HG03108 (cell line): ENCODE measurements at regions not wholly inside any gene's neighbourhood (a gene's known extent, or its start where the extent isn't known, plus 50 kb on each side); places are given as distances from the start of the nearest gene placed in this dataset.
"Not testable (repeated sequence)": the region's sequence is repeated elsewhere in the genome, so short reads cannot be mapped to it uniquely, and the experiment has no call there.

Experiments
- ATAC-seq: cut with Tn5 transposase; IDR thresholded peaks from one replicate; pipeline ENCODE4 v1.9.1; 2021; ENCODE audit warnings: moderate library complexity; ENCODE audit not compliant: unreplicated experiment

DNA sequence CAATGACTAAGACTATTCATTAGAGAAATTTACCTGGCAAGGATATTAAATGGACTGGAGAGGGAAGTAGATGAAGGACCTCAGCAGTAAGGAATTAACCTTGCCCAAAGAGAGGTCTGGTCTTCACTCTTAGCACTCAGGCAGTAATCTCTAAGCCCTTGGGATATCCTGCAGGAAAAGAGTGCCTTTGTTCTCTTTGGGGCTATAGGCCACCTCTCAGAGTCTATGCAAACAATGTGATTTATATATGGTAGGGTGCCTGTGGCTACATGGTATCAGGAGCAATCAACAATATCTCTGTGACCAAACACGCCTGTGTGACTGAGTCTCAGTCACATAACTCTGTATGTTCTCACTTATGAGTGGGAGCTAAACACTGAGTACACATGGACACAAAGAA, 154.7 kb upstream of the CDK1 start:
- ATAC-seq = no peak

DNA sequence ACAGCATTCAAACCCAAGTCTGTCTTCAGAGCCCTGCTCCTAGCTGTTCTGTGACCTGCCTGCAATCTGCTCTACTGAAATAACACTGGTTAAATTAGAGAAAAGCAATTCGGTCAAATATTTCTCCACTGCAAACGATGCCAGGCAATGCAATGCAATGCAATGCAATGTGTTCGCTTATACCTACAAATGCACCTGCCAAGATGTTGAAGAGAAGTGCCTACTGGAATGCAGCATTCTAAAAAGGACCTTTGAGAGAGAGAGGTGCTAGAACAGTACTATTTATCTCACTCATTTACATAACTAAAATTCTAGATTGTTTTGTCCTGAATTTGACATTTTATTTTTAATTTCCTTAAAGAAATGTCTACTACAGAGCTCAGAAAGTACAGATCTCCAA, 157.3 kb upstream of the CDK1 start:
- no peak for ATAC-seq

DNA sequence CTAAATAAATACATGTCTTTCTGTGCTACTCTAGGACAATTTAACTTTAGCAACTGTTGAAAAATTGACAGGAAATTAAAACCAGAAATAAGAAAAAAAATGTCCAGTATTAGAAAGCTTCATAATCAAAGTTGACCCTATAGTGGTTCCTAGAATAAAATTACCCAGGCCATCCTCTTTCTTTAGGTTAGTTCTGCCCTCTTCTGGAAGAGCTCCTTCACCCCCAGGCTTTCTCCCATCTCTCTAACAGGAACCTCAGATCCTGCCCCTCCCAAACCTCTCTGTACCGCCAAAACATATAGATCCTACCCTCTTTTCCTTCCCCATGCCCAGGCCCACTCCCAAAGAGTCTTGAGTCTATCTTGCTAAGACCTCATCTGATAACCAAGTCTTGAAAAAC, 159.4 kb upstream of the CDK1 start:
- ATAC-seq = no peak

DNA sequence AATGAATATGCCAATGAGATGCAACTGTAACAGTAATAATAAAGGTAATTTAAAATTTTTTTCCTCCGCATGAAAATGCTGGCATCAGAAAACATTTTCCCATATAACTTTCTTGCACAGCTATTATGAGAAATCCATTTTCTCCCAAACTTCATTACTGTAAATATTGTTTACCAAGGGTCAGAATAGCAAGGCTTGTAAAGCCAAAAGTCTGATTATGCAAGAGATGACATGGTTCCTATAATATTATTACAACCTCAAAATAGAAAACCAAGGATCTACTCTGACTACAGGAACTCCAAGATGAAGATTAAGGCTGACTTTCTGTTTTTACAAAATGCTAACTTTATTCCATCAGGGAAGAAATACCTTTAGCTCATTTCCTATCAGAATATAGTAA, 162.7 kb upstream of the CDK1 start:
- ATAC-seq = no peak

DNA sequence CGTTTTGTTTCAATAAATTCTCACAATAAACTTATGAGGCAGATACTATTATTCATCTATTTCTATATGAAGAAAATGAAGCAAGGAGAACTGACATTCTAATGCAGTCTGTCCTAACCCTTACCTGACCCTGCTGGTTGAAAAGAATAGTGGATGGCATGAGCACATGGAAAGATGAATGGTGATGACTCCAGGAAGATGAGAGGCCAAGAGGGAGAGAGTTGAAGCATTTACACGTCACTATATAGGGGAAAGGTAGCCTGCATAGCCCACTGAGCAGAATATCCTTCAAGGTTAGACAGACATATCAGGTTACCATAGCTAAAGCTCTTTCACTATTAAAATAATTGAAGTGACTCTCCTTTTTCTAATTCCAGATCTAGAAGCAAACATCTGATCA, 163.9 kb upstream of the CDK1 start:
- no peak for ATAC-seq

DNA sequence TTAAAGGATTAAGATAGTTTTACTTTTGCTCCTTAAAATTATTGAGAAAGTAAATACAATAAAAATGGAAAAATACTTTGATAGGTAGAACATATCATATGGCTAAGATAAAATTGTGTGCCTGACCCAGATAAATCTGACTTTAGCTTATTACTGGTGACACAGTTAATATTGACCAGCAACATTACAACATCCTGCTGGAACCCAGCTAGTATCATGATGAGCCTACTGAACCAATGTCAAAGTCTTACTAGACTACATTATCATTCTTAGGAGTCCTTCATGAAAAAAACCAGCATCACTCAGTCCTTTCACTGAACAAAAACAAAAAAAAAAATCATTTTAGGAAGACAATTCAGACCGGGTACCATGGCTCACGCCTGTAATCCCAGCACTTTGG, 164.8 kb upstream of the CDK1 start:
- ATAC-seq = no peak

DNA sequence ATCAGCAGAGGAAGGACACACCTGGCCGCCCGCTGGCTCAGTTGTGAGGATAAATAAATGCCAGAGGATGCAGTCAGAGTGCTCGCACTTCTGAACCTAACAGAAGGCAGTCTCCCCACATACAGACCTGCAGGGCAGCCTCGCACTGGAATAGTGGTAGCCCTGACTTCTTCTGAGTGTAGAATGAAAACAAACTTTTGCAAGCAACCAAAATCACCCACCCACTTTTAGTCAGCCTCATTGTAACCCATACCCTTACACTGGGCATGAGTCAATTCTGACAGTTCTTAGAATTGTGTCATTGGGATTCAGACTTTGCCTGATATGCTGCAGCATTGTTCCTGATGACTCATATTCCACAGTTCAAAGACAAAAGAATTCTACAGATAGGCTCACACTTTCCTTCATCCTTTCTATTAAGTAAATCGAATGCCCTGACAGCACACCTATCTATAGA, 167.0 kb upstream of the CDK1 start:
- no peak for ATAC-seq

DNA sequence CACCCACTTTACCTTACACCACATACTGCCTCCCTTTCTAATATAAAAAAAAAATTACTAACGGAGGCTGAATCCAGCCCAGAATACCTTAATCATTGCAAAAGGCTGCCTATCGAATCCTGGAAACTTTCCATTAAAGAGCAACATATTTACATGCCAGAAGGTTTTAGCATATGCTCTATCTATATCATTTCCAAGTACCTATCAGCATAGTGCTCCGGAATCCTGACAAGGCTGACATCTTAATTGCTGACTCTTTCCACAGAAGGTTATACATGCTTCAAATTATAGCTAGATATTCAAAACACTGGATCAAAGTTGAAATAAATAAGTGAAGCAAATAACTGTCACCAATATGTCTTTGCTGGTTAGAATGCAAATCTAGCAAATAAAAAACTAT, 170.9 kb upstream of the CDK1 start:
- ATAC-seq = no peak

DNA sequence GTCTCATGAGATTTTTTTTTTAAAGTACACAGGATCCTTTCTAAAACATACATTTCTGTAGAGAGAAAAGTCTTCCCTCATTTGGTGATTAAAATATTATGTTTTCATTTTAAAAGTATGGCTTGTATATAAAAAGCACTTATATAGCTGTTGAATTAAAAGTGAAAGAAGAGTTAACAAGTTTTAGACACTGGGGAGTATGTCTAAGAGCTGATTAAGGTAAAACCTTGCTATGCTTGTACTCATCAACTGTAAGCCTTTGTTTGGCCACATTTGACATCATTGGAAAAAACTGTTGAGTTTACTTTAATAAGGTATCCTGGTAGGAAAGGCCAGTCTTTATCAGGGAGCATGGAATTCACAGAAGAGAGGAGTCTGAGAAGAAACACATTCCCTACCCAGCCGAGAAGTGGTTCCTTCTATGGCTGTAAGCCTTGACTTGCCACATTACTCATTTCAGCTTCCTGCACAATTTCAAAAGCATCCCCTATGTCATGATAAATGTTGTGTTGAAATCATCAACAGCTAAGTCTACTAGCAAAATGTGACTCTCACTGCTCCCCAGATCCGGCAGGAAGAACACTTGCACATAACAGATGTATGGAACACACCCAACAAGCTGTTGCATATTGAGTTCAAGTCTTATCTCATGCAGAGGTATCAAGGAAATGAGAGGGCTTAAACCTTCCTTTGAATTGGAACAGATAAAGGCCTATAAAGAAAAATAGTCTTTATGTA, 171.8 kb upstream of the CDK1 start:
- no peak for ATAC-seq

DNA sequence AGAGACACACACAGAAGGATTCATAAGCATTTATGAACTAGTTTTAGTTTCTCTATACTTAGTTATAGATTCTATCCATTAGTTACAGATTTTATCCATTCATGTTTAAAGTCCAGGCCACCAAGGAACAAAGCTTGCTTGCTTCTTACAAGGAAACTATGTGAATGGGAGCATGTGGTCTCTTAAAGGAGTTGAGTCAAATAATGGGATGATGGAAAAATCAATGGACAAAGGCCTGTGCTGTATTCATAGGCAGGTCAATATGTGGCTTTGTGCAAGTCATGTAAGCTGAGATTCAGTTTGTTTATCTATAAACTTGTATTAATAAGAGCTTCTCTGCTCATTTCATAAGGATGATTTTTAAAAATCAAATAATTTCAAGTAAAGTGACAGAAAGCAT, 172.8 kb upstream of the CDK1 start:
- ATAC-seq = no peak

DNA sequence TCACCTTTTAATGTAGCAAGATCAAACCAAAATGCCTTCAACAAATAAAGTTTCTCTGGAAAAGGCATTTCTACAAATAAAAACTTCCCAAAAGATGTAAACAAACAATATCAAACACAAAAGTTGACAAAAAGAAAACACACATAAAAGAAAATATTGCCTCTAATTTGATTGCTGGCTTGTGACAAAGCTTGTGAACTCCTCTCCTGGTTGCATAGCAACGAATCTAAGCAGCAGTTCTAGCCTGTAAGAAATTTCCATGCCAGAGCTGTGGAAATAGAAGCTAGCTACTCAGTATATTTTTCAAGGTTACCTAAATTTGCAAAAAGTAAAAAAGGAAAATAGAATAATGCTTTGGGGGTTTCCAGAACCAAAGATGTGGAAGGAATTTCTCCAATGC, 173.9 kb upstream of the CDK1 start:
- ATAC-seq = no peak

DNA sequence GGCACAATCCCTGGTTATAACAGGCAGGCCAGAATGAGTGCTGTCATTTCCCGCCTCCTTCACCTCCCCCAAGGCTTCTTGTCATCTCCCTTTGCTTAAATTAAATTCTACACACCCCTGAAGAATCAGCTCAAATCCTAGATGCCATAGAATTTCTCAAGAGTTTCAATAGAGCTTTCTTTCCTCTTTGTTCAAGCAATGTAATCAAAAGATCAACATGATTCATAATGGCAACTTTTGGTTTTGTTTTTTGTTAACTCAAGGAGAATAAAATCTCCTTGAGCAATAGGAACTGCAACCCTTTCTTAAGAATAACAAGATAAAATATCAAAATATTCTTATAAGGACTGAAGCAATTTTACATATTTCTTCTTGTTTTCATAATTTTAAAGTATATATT, 180.8 kb upstream of the CDK1 start:
- no peak for ATAC-seq

DNA sequence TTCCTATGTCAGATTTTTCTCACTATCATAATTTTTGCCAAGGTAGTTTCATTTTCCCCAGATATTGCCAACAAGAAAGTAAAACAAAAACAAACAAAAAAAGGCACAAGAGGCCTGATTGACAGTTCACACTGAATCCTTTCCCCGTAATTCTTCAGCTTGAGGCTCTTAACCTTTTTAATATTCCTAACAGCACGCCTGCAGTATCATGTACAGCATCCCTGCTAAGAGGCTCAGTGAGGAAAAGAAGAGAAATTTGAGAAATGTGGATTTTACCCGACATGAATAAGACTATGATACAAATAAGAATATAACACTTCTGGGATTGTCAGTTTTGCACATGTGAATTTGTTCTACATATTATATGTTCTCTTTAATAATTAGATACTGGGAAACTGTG, 182.4 kb upstream of the CDK1 start:
- ATAC-seq = no peak

DNA sequence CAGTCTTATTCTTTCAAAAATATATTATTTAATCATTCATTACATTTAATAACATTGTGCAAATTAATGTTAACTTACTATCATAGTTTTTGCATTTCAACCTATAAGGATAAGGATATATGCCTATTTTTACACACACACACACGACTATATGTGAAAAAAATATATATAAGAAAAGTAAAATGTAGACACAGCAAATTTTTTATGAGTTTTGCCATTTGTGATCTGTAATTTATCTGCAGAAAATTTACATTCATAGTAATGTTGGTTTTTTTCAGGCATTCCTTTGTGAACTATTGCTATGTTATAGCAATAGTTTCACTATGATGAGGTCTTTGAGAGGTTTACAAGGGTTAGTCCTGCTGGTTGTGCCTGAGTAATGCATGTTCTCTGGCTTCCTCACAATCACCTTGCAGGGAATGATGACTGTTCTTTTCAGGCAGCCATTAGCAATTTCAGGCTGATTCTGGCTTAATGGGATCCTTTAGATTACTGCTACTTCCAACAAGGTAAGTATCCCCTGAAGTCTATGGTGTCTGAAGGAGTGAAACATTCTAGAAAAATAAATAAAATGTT, 183.7 kb upstream of the CDK1 start:
- ATAC-seq = no peak

DNA sequence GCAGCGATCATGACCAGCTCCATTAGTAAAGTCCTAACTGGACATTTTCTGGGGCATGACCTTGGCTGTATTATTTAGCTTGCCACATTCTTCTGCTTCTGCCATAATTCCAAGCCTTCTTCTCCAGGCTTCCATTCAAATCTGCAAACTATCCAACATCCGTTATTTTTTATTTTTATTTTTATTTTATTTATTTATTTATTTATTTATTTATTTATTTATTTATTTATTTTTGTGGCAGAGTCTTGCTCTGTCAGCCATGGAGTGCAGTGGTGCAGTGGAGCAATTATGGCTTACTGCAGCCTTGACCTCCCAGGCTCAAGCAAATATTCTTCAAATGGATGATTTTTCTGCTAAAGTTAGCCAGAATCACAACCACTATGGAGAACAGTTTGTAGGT, 187.2 kb upstream of the CDK1 start:
- ATAC-seq = no peak

DNA sequence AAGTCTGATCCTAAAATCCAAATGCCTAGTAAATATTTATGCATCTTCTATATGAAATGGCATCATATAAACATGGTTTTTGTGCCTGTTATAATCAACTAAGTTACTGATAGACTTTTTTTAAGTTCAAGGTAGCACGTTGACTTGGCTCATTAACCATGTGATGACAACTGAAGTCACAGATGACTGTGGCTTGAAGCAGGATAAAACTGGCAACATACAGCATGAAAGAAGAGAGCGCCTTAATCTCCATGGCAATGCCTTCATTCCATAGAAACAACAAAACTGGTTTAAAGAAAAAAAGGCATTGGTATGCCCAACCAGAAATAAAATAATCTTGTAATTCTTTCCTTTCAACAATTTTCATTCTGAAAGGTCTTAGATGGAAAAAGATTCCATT, 188.9 kb upstream of the CDK1 start:
- no peak for ATAC-seq

DNA sequence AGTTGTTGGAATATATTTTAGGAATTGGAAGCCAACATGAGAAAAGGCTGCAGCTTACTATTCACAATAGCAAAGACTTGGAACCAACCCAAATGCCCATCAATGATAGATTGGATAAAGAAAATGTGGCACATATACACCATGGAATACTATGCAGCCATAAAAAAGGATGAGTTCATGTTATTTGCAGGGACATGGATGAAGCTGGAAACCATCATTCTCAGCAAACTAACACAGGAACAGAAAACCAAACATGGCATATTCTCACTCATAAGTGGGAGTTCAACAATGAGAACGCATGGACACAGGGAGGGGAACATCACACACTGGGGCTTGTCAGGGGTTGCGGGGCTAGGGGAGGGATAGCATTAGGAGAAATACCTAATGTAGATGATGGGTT, 192.1 kb upstream of the ANK3 start:
- not testable (repeated sequence) for ATAC-seq

DNA sequence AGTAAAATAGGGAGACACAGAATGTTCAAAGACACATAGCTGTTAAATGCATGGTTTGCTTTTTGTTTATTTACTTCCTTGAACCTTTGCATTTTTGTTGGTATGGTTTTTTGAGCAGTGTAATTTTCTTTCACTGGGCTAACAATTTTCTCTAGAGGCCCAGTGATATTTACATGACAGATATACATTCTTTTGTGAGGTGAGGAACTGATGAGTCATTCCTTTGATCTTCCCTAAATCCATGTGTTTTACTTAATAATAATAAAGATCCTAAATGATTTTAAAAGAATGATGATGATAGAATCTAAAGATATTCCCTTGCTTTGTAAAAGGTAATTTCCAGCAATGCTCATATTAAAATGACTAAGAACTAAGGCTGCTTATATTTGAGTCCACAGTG, 188.5 kb upstream of the ANK3 start:
- no peak for ATAC-seq

DNA sequence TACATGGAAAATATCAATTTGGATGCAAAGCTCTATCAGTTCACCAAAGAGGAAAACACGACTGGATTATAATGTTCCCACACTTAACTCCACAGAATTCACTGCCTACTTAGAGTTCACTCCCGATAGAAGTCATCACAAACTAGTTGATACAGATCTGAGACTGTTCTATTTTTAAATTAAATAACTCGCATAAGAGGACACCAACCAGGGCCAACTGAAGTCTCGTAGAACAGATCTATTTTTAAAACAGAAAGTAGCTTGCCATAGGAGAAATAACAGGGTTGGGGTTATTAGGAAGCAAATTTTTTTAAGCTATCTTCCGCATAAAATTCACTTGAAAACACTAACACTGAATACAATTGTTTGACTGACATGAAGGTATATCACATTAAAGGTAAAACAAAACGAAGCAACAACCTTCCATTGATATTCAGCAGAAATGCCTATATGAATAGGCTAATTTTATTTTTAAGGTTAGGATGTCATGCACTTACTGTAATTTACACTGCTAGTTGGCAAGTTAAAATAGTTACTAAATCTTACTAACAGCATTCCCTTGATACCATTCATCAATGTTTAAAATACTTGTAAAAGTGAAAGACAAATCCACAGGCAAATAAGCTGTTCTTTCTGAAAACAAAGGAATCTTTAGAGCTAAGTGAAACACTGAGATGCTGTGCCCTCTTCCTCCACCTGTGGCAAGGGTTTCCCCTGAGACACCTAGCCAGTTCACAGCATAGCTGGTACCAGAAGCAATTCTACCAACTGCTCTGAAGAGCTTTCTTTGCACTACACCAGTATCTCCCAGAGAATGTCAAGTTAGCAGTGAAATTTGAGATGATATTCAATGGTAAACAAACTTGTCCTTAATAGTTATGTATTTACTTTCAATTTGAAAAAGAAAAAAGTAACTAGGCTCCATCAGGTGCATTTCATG, 186.7 kb upstream of the ANK3 start:
- ATAC-seq = no peak

DNA sequence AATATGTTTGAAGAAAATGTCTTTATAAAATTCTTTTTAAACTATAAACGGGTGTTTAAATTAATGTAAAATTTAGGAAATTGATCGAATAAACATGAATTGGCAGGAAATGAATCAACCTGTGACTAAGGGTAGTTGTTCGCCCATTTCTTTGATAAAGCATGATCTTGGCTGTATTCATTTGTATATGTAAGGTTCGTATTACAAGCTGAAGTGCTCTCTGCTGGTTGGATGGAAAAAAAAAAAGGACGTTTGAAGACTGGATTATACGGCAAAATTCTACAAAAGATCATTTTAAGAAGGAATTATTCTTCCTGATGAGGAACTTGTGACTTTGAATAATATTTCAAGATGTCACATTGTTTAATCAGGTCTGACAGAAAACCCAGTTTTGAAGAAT, 185.4 kb upstream of the ANK3 start:
- ATAC-seq = no peak

DNA sequence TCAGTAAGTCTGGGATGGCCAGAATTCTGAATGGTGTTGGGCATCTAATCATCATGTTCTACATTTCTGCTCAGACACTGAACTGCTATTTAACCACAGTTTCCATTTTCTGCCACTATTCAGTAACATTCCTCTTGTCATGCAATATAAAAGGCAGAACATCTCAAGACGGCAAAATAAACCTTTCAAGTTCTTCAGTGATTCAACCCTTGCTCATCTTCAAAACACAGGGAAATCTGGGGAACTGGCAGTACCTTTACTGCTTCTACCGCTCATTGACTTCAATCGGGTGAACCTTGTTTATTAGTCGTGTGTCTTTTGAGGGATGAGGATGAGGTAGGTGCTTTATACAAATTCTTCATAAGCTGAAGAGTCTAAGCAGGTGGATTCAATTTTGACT, 184.7 kb upstream of the ANK3 start:
- no peak for ATAC-seq

DNA sequence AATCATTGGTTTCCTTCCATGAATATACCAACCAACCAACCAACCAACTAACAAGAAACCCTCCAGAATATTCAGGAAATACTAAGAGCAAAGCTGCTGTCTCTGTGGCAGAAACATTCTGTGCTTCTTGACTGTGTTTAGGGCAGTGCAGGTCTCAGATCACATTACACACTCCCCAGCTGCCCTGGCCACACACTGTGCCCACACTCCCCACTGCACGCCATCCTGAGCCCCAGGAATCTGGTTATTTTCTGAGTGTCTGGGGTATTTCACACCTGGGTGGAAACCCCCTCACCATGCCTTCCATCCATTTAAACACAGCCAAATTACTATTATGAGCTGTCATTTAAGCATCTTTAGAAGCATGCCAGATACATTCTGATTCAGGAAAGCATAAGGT, 183.7 kb upstream of the ANK3 start:
- no peak for ATAC-seq
